RKO (cell line): ENCODE measurements at regions not wholly inside any gene's neighbourhood (a gene's known extent, or its start where the extent isn't known, plus 50 kb on each side); places are given as distances from the start of the nearest gene placed in this dataset.

ENCODE experiments used
- DNase-seq: peaks from one replicate; pipeline ENCODE4 v3.0.0-alpha.2; 2016; ENCODE audit warnings: low spot score

- no peak for DNase-seq
Measured at GRCh38 chr20:55258559-55258958, 746.8 kb downstream of the CBLN4 start.

- DNase-seq = no peak
Measured at GRCh38 chr20:55255016-55255415, 750.3 kb downstream of the CBLN4 start.

- no peak for DNase-seq
Measured at GRCh38 chr20:55253781-55254180, 751.5 kb downstream of the CBLN4 start.

- DNase-seq = no peak
Measured at GRCh38 chr20:55252521-55252920, 752.8 kb downstream of the CBLN4 start.

GRCh38 chr20:55251170-55251569 lies 754.1 kb downstream of the CBLN4 start:
- DNase-seq = no peak

- DNase-seq = no peak
Measured at GRCh38 chr20:55242853-55243252, 762.5 kb downstream of the CBLN4 start.

- no peak for DNase-seq
Measured at GRCh38 chr20:55239269-55239668, 763.9 kb downstream of the DOK5 start.

GRCh38 chr20:55232647-55233046 lies 757.3 kb downstream of the DOK5 start:
- no peak for DNase-seq

- DNase-seq = no peak
Measured at GRCh38 chr20:55229451-55229850, 754.1 kb downstream of the DOK5 start.

- DNase-seq = peak; percentile 29
Measured at GRCh38 chr20:55216525-55217242, 741.3 kb downstream of the DOK5 start.

GRCh38 chr20:55213653-55214052 lies 738.3 kb downstream of the DOK5 start:
- DNase-seq = no peak

- no peak for DNase-seq
Measured at GRCh38 chr20:55211481-55211880, 736.1 kb downstream of the DOK5 start.

- DNase-seq = no peak
Measured at GRCh38 chr20:55205665-55206064, 730.3 kb downstream of the DOK5 start.

- no peak for DNase-seq
Measured at GRCh38 chr20:55200317-55200716, 724.9 kb downstream of the DOK5 start.

GRCh38 chr20:55194947-55195346 lies 719.6 kb downstream of the DOK5 start:
- no peak for DNase-seq

- DNase-seq = no peak
Measured at GRCh38 chr20:55186228-55186627, 710.8 kb downstream of the DOK5 start.

- no peak for DNase-seq
Measured at GRCh38 chr20:55175081-55175480, 699.7 kb downstream of the DOK5 start.

GRCh38 chr20:55174635-55175034 lies 699.2 kb downstream of the DOK5 start:
- DNase-seq = no peak

- no peak for DNase-seq
Measured at GRCh38 chr20:55174172-55174571, 698.8 kb downstream of the DOK5 start.

GRCh38 chr20:55173601-55174000 lies 698.2 kb downstream of the DOK5 start:
- no peak for DNase-seq

GRCh38 chr20:55172310-55173002 lies 697.1 kb downstream of the DOK5 start:
- no peak for DNase-seq

GRCh38 chr20:55166063-55166462 lies 690.7 kb downstream of the DOK5 start:
- no peak for DNase-seq

- DNase-seq = no peak
Measured at GRCh38 chr20:55160996-55161395, 685.6 kb downstream of the DOK5 start.

- peak; percentile 21 for DNase-seq
Measured at GRCh38 chr20:55160037-55160436, 684.6 kb downstream of the DOK5 start.
